GM18520 (cell line): ENCODE measurements at regions not wholly inside any gene's neighbourhood (a gene's known extent, or its start where the extent isn't known, plus 50 kb on each side); places are given as distances from the start of the nearest gene placed in this dataset.
"Not testable (repeated sequence)": the region's sequence is repeated elsewhere in the genome, so short reads cannot be mapped to it uniquely, and the experiment has no call there.

Experiments used
- ATAC-seq: cut with Tn5 transposase; IDR thresholded peaks from one replicate; pipeline ENCODE4 v1.9.1; 2021; ENCODE audit not compliant: unreplicated experiment

DNA sequence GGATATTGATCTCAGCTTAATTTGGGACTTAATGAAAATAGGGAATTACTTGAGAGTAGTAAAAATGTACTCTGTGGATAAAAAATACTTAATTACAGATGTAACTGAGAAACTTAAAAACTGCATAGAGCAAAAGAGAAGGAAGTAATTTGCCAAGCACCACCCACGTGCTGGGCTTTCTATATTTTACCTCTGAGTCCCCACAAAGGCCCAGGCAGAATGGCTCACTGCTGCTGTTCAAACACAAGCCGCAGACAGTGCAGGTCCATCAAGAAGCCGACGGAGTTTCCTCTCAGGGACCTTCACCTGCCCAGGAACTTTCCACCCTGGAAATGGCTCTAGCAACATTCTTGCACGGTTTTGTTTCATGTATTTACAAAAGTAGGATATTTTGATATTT is 77.2 kb upstream of the TRPM1 start:
- no peak for ATAC-seq

DNA sequence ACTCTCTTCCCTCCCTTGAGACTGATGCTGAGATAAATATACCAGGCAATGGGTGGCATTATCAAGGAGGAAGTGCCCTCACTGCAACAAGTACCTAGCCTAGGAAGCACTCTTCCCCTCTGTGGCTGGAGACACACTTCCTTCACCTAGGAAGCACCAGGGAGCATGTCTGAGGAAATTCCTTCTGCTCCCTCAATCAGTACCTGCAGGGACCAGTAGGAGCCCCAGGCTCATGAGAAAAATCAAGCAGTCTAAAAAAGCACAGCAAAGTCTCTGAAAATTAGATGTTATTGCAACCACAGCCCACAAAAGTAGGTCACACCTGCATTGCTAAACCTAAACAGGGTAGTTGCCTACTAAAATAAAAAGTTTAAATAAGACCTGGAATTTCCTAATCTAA is 78.2 kb upstream of the TRPM1 start:
- no peak for ATAC-seq

DNA sequence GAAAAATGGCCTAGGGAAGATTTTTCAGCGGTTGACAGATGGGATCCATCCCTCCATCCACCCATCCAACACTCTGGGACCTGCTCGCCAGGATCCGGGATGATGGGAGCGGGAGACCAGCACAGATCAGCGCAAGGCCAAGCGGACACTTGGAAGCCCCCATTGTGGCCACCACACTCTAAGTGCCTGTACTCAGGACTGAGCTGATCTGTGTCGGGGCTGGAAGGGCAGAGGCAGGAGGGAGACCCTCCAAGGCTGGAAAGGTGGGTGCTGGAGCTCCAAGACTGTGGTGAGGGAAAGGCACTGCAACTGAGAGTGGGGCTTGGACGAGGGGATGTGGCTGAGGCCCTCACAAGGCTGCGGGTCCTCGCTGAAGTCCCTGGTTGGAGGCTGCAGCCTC is 91.8 kb upstream of the TRPM1 start:
- no peak for ATAC-seq

GRCh38 chr15:31195871-31196270 is 94.3 kb upstream of the TRPM1 start:
- no peak for ATAC-seq

- ATAC-seq: no peak
Measured at GRCh38 chr15:31197497-31198414, 96.2 kb upstream of the TRPM1 start.

- ATAC-seq: no peak
Measured at GRCh38 chr15:31200735-31201151, 99.2 kb upstream of the TRPM1 start.

DNA sequence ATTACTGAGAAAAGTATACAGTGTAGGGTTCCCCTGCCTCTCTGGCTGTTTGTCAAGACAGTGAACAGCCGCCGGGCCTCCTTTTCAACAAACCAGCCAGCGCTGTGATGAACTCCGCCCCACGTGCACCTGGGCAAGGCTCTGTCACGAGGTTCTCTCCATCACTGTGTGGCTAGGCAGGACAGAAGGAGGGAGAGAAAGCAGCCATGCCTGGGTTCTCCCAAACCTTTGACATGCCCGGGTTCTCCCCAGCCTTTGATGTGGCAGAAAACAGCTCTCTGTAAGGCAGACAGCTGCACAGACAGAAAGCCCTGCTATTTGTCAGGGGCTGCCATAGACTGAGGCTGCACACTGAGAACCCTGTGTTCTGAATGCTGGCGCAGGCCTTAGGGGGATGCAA is 101.4 kb upstream of the TRPM1 start:
- no peak for ATAC-seq

DNA sequence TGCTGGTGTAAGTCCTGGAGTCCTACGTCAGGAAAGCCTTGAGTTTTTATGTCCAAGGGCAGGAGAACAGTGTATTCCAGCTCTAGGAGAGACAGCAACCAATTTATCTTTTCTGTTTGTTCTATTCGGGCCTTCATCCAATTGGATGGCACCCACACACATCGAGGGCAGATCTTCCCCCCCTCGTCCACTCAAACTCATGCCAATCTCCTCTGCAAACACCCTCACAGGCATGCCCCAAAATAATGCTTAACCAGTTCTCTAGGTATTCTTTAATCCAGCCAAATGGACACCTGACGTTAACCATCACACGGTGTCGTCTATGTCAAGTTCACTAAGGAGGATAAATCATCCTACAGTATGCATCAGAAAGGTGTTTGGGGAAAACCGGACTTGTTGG is 102.5 kb upstream of the TRPM1 start:
- ATAC-seq: no peak

DNA sequence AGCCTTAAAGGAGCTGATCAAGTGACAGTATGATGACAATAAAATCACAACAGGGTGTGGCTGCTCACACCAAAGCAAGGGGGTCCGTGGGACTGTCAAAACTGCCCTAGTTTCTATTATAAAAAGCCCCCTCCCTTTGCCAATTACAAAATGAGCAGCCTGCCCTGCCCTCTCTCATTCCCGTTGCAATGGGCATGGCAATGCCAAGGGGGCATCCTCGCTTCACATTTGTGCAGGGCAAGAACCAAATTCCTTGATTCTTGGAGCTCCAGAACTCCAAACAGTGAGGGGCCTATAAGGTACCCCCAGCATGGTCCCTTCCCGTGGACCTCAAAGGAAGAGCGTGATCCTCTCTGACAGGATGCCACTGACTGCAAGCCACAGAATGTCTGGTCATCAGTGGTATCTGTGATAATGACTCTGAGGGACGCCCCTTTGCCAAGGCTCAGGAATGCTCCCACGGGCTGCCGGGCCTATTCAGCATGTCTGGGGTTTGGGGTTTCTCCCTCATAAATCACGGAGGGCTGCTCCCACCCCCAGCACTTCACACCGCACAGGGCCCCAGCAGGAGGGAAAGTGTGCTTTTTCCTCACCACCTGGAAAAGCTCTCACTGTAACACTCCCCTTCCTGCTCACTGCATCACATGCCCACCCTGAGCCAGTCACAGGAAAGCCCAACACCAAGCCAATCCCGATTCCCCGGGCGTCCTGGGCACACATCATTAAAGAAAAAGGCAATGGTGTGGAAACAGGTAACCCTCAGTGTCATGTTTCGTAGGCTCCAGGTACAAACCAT is 105.1 kb upstream of the TRPM1 start:
- no peak for ATAC-seq

GRCh38 chr15:31207246-31207645 is 105.7 kb upstream of the TRPM1 start:
- ATAC-seq: no peak

- not testable (repeated sequence) for ATAC-seq
Measured at GRCh38 chr15:31207861-31208260, 106.3 kb upstream of the TRPM1 start.

GRCh38 chr15:31208817-31209216 is 107.3 kb upstream of the TRPM1 start:
- no peak for ATAC-seq

DNA sequence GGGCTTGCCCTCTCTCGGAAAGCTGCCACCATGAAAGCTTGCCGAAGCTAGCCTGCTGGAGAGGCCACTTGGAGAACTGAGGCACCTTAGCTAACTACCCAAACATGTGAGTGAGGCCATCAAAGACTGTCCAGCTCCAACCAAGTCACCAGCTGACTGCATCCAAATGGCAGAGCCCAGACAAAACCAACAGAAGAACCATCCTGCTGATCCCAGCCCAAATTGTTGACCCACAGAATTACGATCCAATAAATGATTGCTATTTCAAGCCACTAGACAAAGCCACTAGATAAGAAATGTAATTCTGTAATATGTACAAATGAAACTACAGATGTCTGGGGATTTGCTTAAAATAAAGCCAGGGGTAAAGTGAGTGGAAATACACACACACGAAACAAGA is 109.8 kb upstream of the TRPM1 start:
- ATAC-seq: no peak

GRCh38 chr15:31212326-31213080 is 111.0 kb upstream of the TRPM1 start:
- no peak for ATAC-seq

DNA sequence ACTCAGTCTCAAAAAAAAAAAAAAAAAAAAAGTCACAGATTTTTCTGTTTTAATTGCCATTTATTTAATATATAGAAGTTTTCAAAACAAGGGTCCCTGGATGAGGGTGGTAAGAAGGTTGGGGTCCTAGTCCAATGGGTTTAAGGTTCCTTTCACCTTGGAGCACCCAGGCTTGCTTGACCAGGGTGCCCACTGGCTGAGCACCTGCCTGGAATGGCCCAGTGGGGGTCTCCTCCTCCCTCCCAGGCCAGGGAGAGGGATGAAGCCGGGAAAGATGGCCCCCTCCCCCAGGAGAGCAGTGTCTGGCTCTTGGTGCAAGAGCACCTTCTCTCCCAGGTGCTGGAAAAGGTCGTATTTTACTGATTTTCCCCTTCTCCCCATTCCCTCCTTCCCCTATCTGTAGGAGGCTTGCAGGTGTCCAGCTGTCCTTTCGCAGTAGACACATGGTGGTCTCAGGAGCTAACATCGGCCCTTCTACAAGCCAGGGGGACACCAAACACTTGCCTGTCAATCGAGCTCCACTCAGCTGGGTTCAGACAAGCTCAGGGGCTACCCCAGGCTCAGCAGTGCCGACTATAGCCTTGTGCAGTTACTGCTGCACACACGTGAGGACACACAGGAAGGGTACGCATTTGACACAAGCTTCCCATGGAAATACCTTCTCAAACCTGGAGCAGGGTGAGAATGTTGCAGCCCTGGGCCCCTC is 112.3 kb upstream of the KLF13 start:
- ATAC-seq: no peak

GRCh38 chr15:31214864-31215489 is 111.7 kb upstream of the KLF13 start:
- no peak for ATAC-seq

DNA sequence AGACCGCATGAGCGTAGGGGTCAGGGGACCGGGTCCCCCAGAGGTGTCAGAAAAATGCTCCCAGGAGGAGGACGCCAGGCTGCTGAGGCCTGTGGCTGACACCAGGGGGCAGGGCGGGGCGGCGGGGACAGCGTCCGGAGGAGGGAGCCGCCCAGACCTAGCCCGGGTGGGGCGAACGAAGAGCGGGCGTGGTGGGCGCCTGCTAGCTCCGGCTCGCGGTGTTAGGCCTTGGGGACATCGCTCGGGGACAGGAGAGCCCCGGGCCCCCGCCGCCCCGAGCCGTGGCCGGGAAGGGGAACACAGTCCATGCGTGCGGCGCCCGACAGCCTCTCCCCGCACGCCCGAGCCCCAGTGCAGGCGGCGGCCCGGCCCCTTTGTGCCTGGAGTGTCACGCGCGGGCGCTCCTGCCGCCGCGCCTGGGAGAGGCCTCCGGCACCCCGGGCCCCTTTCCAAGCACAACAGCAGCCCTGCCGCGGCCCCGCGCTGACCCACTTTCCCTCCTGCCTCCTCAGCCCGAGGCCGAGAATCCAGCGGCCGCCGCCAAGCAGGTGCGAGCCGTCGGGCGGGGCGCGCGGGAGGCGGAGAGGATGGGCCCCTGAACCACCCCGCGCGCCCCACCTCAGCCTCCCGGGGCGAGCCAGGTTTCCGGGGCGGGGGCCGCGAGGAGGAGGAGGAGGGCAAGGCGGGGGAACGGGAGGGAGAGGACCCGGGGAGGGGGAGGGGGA is 111.0 kb upstream of the KLF13 start:
- ATAC-seq: peak; percentile 64

DNA sequence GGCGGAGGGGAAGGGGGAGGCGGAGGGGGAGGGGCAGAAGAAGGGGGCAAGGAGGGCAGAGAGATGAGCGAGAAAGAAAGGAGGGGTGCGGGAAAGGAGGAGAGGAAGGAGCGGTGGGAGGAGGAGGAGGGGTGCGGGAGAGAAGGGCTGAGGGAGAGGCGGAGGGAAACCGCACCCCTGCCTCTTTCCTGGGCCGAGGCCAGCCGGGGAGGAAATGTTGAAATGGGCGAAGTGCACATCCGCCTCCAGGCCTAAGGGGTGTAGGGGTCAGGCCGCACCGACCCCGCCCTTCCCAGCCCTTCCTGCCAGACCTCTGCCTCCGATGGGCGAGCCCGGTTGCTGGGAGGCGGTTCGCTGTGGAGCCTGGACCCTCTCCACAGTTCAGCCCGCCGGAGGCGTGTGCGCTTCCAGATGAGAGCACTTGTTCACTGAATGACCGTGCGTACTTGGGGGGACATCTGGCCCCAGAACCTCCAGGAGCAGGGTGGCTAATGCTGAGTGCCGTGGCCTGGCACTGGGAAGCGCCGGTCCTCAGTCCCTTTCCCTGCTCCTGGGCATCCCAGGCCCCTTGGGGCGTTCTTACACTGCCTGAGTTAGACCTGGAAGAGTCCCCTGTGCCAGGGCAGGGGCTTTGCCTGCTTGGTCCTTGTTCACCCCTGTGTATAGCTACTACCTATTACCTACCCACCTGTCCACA is 110.3 kb upstream of the KLF13 start:
- ATAC-seq: peak; percentile 14

DNA sequence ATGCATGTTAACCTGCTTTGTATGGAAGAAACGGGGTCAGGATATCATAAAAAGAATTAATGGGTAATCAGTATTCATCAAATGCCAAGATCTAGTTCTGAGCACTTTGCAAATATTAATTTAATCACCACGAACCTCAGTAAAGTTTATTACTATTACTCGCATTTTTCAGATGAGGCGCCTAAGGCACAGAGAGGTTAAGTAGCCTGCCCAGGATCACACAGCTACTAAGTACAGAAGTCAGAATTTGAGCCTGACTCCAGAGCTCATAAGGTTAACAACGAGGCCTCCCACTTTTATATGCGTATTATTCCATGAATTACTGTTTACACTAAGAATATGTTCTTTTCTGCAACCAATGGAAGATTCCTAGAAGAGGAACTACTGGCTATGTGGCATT is 109.6 kb upstream of the KLF13 start:
- ATAC-seq: no peak
